Suppressor macrophage treated with lipopolysaccharide for 4 hours (primary cell): ENCODE measurements at regions not wholly inside any gene's neighbourhood (a gene's known extent, or its start where the extent isn't known, plus 50 kb on each side); places are given as distances from the start of the nearest gene placed in this dataset.
A peak's percentile ranks its signal among the peaks of the same experiment; 100 is the strongest.

ENCODE experiments used
- DNase-seq: peaks from one replicate; pipeline ENCODE4 v3.0.0-alpha.2; 2020

GRCh38 chr5:35417040-35417439, 186.8 kb upstream of the PRLR start:
- no peak for DNase-seq

- no peak for DNase-seq
These were observed 186.1 kb upstream of the PRLR start for GRCh38 chr5:35416217-35416988.

- no peak for DNase-seq
These were observed 185.0 kb upstream of the PRLR start for GRCh38 chr5:35415309-35415708.

GRCh38 chr5:35409361-35409760, 179.1 kb upstream of the PRLR start:
- DNase-seq: no peak

- peak; percentile 55 for DNase-seq
These were observed 177.9 kb upstream of the PRLR start for GRCh38 chr5:35408146-35408545.

- DNase-seq: no peak
These were observed 177.4 kb upstream of the PRLR start for GRCh38 chr5:35407697-35408096.

- no peak for DNase-seq
These were observed 175.7 kb upstream of the PRLR start for GRCh38 chr5:35405938-35406337.

- DNase-seq: no peak
These were observed 174.4 kb upstream of the PRLR start for GRCh38 chr5:35404701-35405100.

- DNase-seq: peak; percentile 60
These were observed 163.6 kb upstream of the PRLR start for GRCh38 chr5:35393901-35394300.

- DNase-seq: no peak
These were observed 154.4 kb upstream of the PRLR start for GRCh38 chr5:35384658-35385057.

- DNase-seq: peak; percentile 40
These were observed 152.8 kb upstream of the PRLR start for GRCh38 chr5:35383041-35383440.

GRCh38 chr5:35377653-35378052, 147.4 kb upstream of the PRLR start:
- DNase-seq: no peak

- DNase-seq: no peak
These were observed 144.3 kb upstream of the PRLR start for GRCh38 chr5:35374584-35374983.

- DNase-seq: no peak
These were observed 143.0 kb upstream of the PRLR start for GRCh38 chr5:35373249-35373648.

- no peak for DNase-seq
These were observed 142.2 kb upstream of the PRLR start for GRCh38 chr5:35372482-35372881.

- DNase-seq: no peak
These were observed 141.7 kb upstream of the PRLR start for GRCh38 chr5:35371951-35372426.

GRCh38 chr5:35370871-35371270, 140.6 kb upstream of the PRLR start:
- DNase-seq: no peak

- no peak for DNase-seq
These were observed 139.9 kb upstream of the PRLR start for GRCh38 chr5:35369965-35370790.

- no peak for DNase-seq
These were observed 137.2 kb upstream of the PRLR start for GRCh38 chr5:35367526-35367925.

- no peak for DNase-seq
These were observed 135.5 kb upstream of the PRLR start for GRCh38 chr5:35365758-35366157.

GRCh38 chr5:35364350-35364749, 134.1 kb upstream of the PRLR start:
- DNase-seq: no peak

- DNase-seq: no peak
These were observed 133.2 kb upstream of the PRLR start for GRCh38 chr5:35363387-35363965.

- DNase-seq: no peak
These were observed 132.5 kb upstream of the PRLR start for GRCh38 chr5:35362772-35363171.

GRCh38 chr5:35360671-35361070, 130.4 kb upstream of the PRLR start:
- DNase-seq: no peak
